ENCODE measurements at regions not wholly inside any gene's neighbourhood (a gene's known extent, or its start where the extent isn't known, plus 50 kb on each side); places are given as distances from the start of the nearest gene placed in this dataset.

- DNase-seq (ENCODE audit: low spot score): no peak
- no peak for TF ChIP-seq CTCF (IDR thresholded peaks at IDR 0.05; ENCODE audit: extremely low read depth, missing control alignments)
These were observed 71.6 kb downstream of the C5orf15 start for GRCh38 chr5:133896873-133897272.

DNA sequence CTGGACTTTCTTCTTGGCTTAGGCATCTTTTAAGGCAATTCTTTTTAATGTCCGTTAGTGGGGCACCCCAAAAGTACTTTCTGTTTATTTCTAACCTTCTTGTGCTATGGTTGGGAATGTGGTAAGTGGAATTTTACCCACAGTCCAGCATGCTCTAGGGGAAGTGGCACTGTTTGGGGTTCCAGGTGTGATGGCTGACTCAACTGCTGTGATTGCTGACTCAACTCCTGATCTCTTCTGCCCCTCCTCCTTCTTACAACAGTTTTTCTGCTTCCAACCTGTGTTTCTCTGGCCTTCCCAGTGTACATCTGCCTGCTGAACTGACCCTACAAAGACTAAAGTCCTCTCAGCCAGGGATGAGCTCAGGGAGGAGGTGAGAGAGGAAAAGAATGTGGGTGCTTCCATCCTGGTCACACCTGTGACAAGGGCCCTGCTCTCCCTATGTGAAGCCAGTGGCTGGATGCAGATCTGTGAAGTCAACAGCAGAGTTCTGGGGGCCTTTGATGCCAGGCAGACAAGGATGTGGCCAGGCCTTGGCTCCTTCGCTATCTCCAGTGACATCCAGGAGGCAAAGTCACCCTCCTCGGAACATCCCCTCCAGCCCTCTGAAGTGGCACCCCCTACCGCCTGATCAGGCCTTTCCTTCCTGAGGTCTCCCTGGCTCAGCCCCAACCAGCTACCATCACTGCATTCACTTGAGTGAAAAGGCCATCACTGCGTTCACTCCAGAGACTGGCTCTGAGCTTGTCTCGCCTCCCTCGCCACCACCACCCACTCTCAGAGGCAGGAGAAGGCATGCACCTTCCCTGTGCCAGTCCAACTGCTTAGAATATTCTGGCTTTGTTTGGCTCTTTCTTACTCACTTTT lies 72.2 kb downstream of the C5orf15 start:
- no peak for TF ChIP-seq CTCF (IDR thresholded peaks at IDR 0.05; ENCODE audit: extremely low read depth, missing control alignments)
- DNase-seq (ENCODE audit: low spot score): no peak

- DNase-seq (ENCODE audit: low spot score): no peak
- TF ChIP-seq CTCF (IDR thresholded peaks at IDR 0.05; ENCODE audit: extremely low read depth, missing control alignments): no peak
These were observed 74.3 kb downstream of the C5orf15 start for GRCh38 chr5:133894143-133894542.

- no peak for TF ChIP-seq CTCF (IDR thresholded peaks at IDR 0.05; ENCODE audit: extremely low read depth, missing control alignments)
- DNase-seq (ENCODE audit: low spot score): no peak
These were observed 75.7 kb downstream of the C5orf15 start for GRCh38 chr5:133892774-133893173.

GRCh38 chr5:133892306-133892705 lies 76.1 kb downstream of the C5orf15 start:
- no peak for TF ChIP-seq CTCF (IDR thresholded peaks at IDR 0.05; ENCODE audit: extremely low read depth, missing control alignments)
- no peak for DNase-seq (ENCODE audit: low spot score)

GRCh38 chr5:133891390-133891789 lies 77.0 kb downstream of the C5orf15 start:
- no peak for DNase-seq (ENCODE audit: low spot score)
- TF ChIP-seq CTCF (IDR thresholded peaks at IDR 0.05; ENCODE audit: extremely low read depth, missing control alignments): no peak

DNA sequence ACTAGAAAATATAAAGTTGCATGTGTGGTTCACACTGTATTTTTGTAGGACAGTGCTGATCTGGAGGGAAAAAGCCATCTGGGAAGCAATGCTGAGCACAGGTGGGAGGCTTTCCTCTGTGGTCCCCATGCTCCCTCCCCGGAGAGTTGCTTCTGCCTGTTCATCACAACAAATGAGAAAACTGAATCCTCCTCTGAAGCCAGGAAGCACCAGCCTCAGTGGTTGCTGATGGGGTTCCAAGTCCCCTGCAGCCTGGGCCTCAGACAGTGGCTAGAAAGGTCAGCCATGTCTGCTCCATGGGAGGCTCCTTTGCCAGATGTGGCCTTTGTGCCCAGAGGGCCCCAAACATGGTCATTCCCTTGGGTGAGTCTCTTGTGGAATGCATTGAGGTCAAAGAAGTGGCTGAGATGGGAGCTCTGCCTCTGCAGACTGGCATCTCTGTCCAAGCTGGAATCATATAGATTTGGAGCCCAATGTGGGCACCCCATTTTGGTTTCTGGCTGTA lies 77.6 kb downstream of the C5orf15 start:
- no peak for TF ChIP-seq CTCF (IDR thresholded peaks at IDR 0.05; ENCODE audit: extremely low read depth, missing control alignments)
- DNase-seq (ENCODE audit: low spot score): no peak

Measured in GM20000 (cell line).